Nephron progenitor cell (in vitro differentiated cells): ENCODE measurements at regions not wholly inside any gene's neighbourhood (a gene's known extent, or its start where the extent isn't known, plus 50 kb on each side); places are given as distances from the start of the nearest gene placed in this dataset.
A peak's percentile ranks its signal among the peaks of the same experiment; 100 is the strongest.

ENCODE experiments used
- DNase-seq: peaks from one replicate; pipeline ENCODE4 v3.0.0; 2021
- H3K27ac Mint-ChIP-seq: 2 replicates; pipeline ENCODE4 v1.8.0; 2021; ENCODE audit warnings: mild to moderate bottlenecking, moderate library complexity, mixed read lengths
- H3K27me3 Mint-ChIP-seq: 2 replicates; pipeline ENCODE4 v1.8.0; 2021; ENCODE audit warnings: mild to moderate bottlenecking, low read depth, mixed read lengths; ENCODE audit not compliant: poor library complexity
- H3K36me3 Mint-ChIP-seq: 2 replicates; pipeline ENCODE4 v1.8.0; 2021; ENCODE audit warnings: low read depth, mixed read lengths
- H3K4me1 Mint-ChIP-seq: 2 replicates; pipeline ENCODE4 v1.8.0; 2021; ENCODE audit warnings: mixed read lengths
- H3K4me3 Mint-ChIP-seq: 2 replicates; pipeline ENCODE4 v1.8.0; 2021; ENCODE audit warnings: mild to moderate bottlenecking, moderate library complexity, mixed read lengths
- H3K9me3 Mint-ChIP-seq: 2 replicates; pipeline ENCODE4 v1.8.0; 2021; ENCODE audit warnings: mild to moderate bottlenecking, moderate library complexity, mixed read lengths
- CTCF ChIP-seq: fragments of 200-600 bp; sonication (generic); IDR thresholded peaks from 2 replicates; pipeline ENCODE4 v1.5.0; 2021; ENCODE audit warnings: antibody characterized with exemption

DNA sequence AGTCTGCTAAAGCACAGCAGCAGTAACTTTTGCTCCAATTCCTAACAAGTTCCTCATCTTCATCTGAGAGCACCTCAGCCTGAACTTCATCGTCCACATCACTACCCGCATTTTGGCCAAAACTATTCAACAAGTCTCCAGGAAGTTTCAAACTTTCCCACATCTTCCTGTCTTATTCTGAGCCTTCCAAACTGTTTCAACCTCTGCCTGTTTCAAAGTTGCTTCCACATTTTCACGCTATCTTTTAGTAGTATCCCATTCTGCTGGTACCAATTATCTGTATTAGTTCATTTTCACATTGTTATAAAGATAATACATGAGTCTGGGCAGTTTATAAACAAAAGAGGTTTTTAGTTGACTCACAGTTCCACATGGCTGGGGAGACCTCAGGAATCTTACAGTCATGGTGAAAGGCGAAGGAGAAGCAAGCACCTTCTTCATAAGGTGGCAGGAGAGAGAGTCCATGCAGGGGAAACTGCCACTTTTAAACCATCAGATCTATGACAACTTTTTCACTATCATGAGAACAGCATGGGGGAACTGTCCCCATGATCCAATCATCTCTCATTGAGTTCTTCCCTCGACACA lies 99.4 kb upstream of the GRIK2 start:
- TF ChIP-seq CTCF = no peak
- peaks cover 25% of the 10 kb centered on the region for H3K36me3 Mint-ChIP-seq

GRCh38 chr6:101294676-101295075 lies 98.8 kb upstream of the GRIK2 start:
- Mint-ChIP-seq H3K27ac (peak overlapping the region; percentile 92), H3K4me3 (no peak overlapping the region), H3K27me3 (no peaks in the 10 kb centered on the region), H3K4me1 (peaks cover 32% of the 10 kb centered on the region), H3K9me3 (peaks cover 36% of the 10 kb centered on the region), H3K36me3 (peaks cover 25% of the 10 kb centered on the region)
- DNase-seq = no peak
- no peak for TF ChIP-seq CTCF

More for the DNA sequence above, 99.4 kb upstream of the GRIK2 start:
- H3K9me3 Mint-ChIP-seq = peaks cover 36% of the 10 kb centered on the region
- peaks cover 32% of the 10 kb centered on the region for H3K4me1 Mint-ChIP-seq
- peak overlapping the region; percentile 92 for H3K27ac Mint-ChIP-seq
- no peaks in the 10 kb centered on the region for H3K27me3 Mint-ChIP-seq
- DNase-seq = no peak
- no peak overlapping the region for H3K4me3 Mint-ChIP-seq

DNA sequence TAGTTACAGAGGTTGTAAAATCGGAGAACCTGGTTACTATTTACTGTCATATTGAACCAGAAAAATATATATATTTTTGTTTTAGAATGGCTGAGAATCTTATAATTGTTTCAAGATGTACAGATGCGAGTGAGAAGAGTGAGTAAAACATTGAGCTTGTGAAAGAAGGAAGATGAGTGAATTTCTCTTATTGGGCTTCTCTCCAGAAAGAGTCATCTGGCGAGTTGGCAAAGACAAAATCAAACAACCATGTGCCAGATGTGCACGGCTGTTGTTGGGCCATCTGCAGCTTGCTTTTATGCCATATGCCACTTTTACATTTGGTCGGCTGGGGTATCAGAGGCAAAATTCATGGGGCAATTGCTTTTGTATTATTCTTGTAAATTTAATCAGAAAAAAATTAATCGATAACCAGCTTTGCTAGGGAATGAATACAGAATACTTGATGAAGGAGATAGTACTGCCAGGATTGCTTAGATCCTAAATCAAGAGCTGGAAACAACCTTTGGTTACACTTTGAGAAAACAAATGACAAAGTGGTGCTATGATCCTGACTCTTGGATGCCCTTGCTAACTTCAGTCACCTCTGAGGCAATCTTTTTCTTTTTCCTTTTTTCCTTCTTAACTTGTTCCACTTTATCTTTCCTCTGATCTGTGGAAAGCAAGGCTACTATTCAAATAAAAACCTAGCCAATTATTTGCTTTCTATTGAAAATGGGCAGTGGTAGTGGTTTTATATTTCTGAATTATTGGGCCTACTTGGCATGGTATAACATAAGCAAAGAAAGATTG lies 97.1 kb upstream of the GRIK2 start:
- DNase-seq = no peak
- Mint-ChIP-seq H3K9me3 (peaks cover 33% of the 10 kb centered on the region), H3K4me1 (peaks cover 33% of the 10 kb centered on the region), H3K36me3 (peaks cover 22% of the 10 kb centered on the region), H3K27ac (peak overlapping the region; percentile 40), H3K4me3 (no peak overlapping the region), H3K27me3 (no peaks in the 10 kb centered on the region)
- TF ChIP-seq CTCF = no peak

GRCh38 chr6:101302593-101302992 lies 90.9 kb upstream of the GRIK2 start:
- peaks cover 10% of the 10 kb centered on the region for H3K4me1 Mint-ChIP-seq
- H3K27ac Mint-ChIP-seq = no peak overlapping the region
- H3K27me3 Mint-ChIP-seq = no peaks in the 10 kb centered on the region
- no peak for TF ChIP-seq CTCF
- DNase-seq = no peak
- peaks cover 5% of the 10 kb centered on the region for H3K36me3 Mint-ChIP-seq
- peaks cover 23% of the 10 kb centered on the region for H3K9me3 Mint-ChIP-seq
- H3K4me3 Mint-ChIP-seq = no peak overlapping the region

DNA sequence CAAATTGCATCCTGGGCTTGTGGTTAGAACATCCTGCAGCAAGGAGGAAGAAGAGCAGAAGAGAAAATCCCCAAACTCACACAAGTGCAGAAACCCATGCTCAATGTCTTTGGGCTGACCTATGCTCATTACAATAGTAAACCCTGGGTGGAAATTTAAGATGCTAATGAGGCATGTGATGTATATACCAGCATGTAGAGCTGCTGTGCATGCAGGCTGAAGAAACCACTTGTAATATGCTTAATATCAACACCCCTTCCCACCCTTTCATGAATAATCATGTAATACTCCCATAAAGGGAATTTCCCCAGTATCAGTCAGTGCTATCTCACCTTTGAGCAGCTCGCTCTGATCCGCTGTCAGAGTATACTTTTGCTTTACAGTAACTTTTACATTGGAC lies 90.0 kb upstream of the GRIK2 start:
- H3K4me3 Mint-ChIP-seq = no peak overlapping the region
- H3K27ac Mint-ChIP-seq = no peak overlapping the region
- H3K4me1 Mint-ChIP-seq = peaks cover 10% of the 10 kb centered on the region
- no peaks in the 10 kb centered on the region for H3K27me3 Mint-ChIP-seq
- peaks cover 23% of the 10 kb centered on the region for H3K9me3 Mint-ChIP-seq
- TF ChIP-seq CTCF = no peak
- H3K36me3 Mint-ChIP-seq = peaks cover 5% of the 10 kb centered on the region
- DNase-seq = no peak

DNA sequence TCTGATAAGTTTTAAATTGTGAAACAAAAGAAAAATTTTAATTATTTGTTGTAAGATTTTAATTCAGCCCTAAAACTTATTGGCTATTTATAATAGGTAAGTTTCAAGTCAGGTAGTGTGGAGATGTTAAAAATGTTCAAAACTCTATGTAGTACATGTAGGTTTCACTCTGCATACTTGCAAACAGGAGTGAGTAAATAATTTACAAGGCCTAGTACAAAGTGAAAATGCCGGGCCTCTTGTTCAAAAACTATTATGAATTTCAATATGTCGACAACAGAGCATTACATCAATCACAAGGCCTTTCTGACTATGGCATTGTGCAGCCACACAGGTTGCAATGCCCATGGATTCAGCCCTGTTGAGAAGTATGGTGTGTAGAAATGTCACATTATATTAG lies 80.9 kb upstream of the GRIK2 start:
- DNase-seq = no peak
- Mint-ChIP-seq H3K4me3 (no peak overlapping the region), H3K9me3 (peaks cover 4% of the 10 kb centered on the region), H3K4me1 (no peaks in the 10 kb centered on the region), H3K27ac (no peak overlapping the region), H3K27me3 (peaks cover 3% of the 10 kb centered on the region), H3K36me3 (no peaks in the 10 kb centered on the region)
- no peak for TF ChIP-seq CTCF
